Rectal smooth muscle tissue (tissue), 1 donor: ENCODE measurements at regions not wholly inside any gene's neighbourhood (a gene's known extent, or its start where the extent isn't known, plus 50 kb on each side); places are given as distances from the start of the nearest gene placed in this dataset.

Experiments used
- H3K27ac ChIP-seq: one replicate; pipeline ENCODE4 v1.7.0; 2013; ENCODE audit warnings: low read depth, low read length, inconsistent platforms
- H3K27me3 ChIP-seq: one replicate; pipeline ENCODE4 v1.7.0; 2013; ENCODE audit warnings: low read length; ENCODE audit not compliant: control insufficient read depth, insufficient read depth
- H3K36me3 ChIP-seq: one replicate; pipeline ENCODE4 v1.7.0; 2013; ENCODE audit warnings: low read length; ENCODE audit not compliant: control insufficient read depth, insufficient read depth
- H3K4me1 ChIP-seq: one replicate; pipeline ENCODE4 v1.7.0; 2013; ENCODE audit warnings: low read length; ENCODE audit not compliant: control insufficient read depth, insufficient read depth
- H3K4me3 ChIP-seq: one replicate; pipeline ENCODE4 v1.7.0; 2013; ENCODE audit warnings: low read length
- H3K9ac ChIP-seq: one replicate; pipeline ENCODE4 v1.7.0; 2013; ENCODE audit warnings: low read length

DNA sequence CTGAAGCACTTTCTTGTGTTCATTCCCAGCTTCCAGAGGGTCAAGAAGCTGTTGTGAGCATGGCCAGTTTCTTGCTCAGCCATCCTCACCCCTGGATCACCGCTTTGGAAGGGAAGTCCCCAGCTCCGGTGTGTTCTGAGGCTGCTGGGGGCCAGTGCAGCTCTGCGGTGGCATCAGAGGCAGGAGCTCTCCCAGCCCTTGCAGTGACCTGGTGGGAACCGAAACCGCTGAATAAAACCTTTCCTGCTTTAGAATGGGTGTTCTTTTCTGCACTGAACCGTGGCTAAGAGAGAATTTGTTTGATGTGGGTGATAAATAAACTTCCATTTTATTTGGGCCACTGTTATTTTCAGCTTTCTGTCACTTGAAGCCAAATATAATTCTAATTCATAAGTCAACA lies 450.9 kb upstream of the VSTM2A start:
- H3K4me1 ChIP-seq = no peaks in the 10 kb centered on the region

DNA sequence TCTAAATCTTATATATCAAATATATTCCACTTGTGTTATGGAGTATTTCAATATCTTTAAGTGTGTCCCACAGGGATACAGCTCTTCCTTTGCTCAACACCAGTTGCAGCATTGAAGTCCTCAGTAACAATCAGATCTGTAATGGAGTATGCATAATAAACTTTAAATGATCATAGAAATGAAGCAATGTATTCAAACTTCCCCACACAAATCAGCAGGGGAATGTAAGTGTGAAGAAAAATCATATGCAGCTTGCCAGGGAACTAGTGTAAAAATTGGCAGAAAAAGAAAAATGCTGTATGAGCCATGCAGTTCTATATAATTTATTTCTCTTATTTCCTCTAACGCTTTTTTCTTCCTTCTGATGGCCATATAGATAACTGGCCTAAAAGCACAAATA lies 444.3 kb upstream of the VSTM2A start:
- Histone ChIP-seq H3K27me3 (no peaks in the 10 kb centered on the region), H3K4me1 (no peaks in the 10 kb centered on the region), H3K4me3 (no peak overlapping the region), H3K36me3 (no peaks in the 10 kb centered on the region), H3K27ac (no peak overlapping the region), H3K9ac (no peak overlapping the region)

More for the DNA sequence above, 450.9 kb upstream of the VSTM2A start:
- no peak overlapping the region for H3K27ac ChIP-seq
- H3K36me3 ChIP-seq = no peaks in the 10 kb centered on the region
- no peak overlapping the region for H3K4me3 ChIP-seq
- H3K9ac ChIP-seq = no peak overlapping the region
- no peaks in the 10 kb centered on the region for H3K27me3 ChIP-seq

DNA sequence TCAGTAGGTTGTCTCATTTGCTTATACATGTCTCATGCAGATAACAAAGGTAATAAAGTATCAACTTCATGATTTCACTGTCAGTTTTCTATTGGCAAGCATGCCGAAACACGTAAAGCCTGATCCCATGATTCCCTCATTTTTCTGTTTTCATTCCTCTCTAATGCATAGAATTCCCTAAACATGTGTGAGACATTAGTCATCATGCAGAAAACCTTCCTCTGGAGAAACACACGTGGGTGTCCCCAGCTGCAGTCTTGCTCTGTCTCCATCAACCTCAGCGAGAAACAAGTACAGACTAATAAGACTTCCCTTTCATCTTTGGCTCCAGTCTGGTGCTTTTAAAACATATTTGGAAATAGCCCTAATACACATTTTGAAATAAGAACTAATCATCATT lies 432.7 kb upstream of the VSTM2A start:
- H3K27me3 ChIP-seq = no peaks in the 10 kb centered on the region
- no peak overlapping the region for H3K4me3 ChIP-seq
- no peaks in the 10 kb centered on the region for H3K4me1 ChIP-seq
- no peaks in the 10 kb centered on the region for H3K36me3 ChIP-seq
- no peak overlapping the region for H3K9ac ChIP-seq
- no peak overlapping the region for H3K27ac ChIP-seq

DNA sequence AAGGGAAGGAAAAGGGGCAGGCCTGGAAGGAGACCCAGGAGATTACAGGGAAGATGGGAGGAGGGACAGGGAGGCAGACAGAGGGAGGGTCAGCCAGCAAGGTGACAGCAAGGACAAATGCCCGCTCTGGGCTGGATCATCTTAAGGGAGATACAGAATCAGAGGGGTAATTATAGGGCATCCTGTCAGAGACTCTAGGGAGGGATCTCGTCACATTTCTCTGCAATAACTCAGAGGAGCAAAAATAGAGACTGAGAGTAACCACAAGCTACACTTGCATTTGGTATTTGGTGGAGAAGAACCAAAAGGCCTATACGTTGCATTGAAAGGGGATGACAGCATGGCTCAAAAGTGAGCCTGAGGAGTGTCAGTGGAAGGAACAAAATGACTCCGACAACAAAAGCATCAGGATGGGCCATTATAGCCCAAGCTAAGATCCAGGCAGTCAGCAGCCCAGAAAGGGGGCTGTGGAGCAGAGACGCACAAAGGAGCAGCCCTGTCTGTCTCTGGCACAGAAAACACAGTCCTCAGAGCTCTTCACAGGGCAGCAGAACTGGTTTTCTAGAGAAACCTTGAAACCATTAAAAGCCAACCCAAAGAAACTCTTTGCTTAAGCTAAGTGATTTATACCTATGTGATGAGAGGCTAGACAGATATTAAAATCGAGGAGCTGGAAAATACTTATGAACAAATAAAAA lies 430.2 kb upstream of the VSTM2A start:
- H3K9ac ChIP-seq = no peak overlapping the region
- H3K4me3 ChIP-seq = no peak overlapping the region
- no peaks in the 10 kb centered on the region for H3K36me3 ChIP-seq
- no peaks in the 10 kb centered on the region for H3K27me3 ChIP-seq
- H3K4me1 ChIP-seq = no peaks in the 10 kb centered on the region
- H3K27ac ChIP-seq = no peak overlapping the region

DNA sequence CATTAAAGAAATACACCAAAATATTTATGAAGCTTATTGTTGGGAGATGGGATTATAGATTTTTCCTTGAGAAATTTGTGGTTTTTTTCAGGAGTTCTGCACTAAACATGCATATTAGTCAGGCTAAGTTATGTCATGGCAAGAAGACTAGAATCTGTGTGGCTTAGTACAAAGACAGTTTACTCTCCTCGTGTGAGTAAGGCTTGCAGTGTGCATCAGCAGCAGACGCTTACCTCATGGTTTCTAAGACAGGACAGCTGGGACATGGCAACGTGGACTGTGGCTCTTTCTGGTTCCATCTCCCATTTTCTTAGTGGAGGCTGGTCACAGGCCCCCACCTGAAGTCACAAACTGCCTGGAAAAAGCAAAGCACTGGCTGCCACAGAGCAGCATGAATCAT lies 429.6 kb upstream of the VSTM2A start:
- Histone ChIP-seq H3K4me1 (no peaks in the 10 kb centered on the region), H3K9ac (no peak overlapping the region), H3K4me3 (no peak overlapping the region), H3K27ac (no peak overlapping the region), H3K27me3 (no peaks in the 10 kb centered on the region), H3K36me3 (no peaks in the 10 kb centered on the region)

DNA sequence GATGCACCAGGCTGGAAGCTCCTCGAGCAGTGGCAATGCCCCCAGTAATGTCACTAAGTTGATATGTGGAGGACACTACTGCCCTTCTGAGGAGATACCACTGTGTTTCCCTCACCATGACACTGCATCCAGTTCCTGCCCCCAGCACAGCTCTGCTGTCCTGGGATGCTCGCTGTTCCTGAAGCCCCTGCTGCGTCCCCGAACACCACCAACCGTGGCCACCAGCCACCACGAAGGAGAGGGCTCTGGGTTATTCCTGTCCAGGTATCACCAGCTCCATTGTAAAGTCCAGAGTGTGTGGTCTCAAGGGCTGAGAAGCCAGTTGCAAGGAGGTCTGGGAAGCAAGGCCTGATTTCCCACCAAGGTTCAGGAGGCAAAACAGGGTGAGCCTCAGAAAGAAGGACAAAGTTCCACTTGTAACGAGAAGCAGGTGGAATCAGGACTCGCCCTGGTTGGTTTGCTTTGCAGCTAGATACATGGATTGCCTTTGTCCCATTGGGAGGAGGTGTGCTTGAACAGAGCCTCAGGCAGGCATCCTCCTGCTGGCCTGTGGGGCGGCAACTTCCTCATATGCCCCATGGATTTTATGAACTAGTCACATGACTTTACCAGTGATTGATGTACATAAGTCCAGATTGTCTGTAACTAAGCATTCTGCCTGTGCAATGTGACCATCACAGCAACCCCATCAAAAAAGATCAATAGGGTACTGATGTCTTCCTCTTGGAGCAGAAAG lies 427.0 kb upstream of the VSTM2A start:
- Histone ChIP-seq H3K4me1 (no peaks in the 10 kb centered on the region), H3K27me3 (no peaks in the 10 kb centered on the region), H3K27ac (no peak overlapping the region), H3K9ac (no peak overlapping the region), H3K4me3 (no peak overlapping the region), H3K36me3 (no peaks in the 10 kb centered on the region)

DNA sequence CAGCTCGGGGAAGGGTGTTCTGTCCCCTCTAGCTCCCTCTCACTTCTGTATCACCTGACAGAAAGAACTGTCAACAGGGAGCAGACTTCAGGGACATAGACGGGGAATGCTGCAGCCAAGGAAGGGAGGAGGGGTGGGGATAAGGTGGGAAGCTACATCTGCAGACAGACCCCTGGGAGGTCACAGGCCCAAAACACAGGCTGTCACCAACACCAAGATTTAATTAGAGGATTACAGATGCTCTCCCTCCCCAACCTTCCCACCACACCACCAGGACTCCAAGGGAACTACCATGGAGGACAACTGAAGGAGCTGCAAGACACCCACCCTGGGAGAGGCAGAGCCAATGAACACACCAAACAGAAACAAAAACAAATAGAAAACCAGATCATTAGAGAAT lies 425.2 kb upstream of the VSTM2A start:
- no peaks in the 10 kb centered on the region for H3K27me3 ChIP-seq
- H3K4me3 ChIP-seq = no peak overlapping the region
- no peaks in the 10 kb centered on the region for H3K4me1 ChIP-seq
- no peak overlapping the region for H3K9ac ChIP-seq
- no peaks in the 10 kb centered on the region for H3K36me3 ChIP-seq
- no peak overlapping the region for H3K27ac ChIP-seq

DNA sequence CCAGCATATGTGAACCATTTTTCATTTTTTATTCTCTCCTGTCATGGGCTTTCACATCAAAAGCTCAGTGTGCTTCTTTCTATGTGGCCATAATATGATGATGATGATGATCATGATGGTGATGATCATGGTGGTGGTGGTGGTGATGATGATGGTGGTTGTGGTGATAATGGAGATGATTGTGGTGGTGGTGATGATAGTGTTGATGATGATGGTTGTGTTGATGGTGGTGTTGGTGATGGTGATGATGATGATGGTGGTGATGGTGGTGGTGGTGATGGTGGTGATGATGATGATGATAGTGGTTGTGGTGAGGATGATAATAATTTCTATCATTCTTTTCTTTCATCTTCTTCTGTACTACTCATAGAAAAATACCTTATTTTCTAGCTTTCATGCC lies 413.1 kb upstream of the VSTM2A start:
- Histone ChIP-seq H3K4me3 (no peak overlapping the region), H3K27ac (no peak overlapping the region), H3K36me3 (no peaks in the 10 kb centered on the region), H3K27me3 (no peaks in the 10 kb centered on the region), H3K9ac (no peak overlapping the region), H3K4me1 (no peaks in the 10 kb centered on the region)

DNA sequence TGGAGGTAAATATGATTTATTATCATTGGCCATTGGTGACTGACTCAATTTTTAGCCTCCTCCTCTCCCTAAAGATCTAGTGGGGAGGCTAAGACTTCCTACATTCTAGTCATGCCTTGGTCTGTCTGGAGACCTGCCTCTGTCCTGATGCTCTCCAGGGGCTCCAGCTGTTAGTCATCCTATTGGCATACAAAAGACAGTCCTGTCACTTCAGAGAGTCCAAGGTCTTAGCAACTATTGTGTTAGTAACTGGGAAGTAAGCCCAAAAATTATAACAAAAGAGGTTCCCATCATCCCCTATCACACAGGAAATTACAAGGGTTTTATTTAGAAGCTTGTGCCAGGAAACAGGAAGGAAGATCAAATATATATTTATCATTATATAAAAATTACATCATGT lies 400.6 kb upstream of the VSTM2A start:
- H3K36me3 ChIP-seq = no peaks in the 10 kb centered on the region

DNA sequence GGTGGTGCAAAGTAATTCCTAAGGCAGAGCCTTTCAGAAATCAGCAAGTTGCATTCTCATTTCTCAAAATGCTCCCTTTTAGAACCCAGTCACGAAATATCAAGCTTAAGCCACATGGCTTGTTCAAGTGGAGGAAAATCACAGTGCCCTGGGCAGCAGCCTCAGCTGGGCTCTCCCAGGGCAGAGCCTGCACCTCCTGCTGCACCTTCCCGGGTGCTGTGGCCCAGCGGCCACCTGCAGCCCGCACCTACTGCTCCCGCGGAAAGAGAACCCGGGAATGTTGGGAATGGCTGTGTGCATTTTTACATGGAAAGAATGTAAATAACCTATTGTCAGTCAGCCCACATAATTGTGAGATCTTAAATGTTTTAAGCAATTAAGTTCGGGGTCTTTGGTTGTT lies 396.5 kb upstream of the VSTM2A start:
- Histone ChIP-seq H3K4me3 (no peak overlapping the region), H3K27ac (no peak overlapping the region)

More for the DNA sequence above, 400.6 kb upstream of the VSTM2A start:
- Histone ChIP-seq H3K27me3 (no peaks in the 10 kb centered on the region), H3K9ac (no peak overlapping the region), H3K27ac (no peak overlapping the region), H3K4me1 (no peaks in the 10 kb centered on the region), H3K4me3 (no peak overlapping the region)

DNA sequence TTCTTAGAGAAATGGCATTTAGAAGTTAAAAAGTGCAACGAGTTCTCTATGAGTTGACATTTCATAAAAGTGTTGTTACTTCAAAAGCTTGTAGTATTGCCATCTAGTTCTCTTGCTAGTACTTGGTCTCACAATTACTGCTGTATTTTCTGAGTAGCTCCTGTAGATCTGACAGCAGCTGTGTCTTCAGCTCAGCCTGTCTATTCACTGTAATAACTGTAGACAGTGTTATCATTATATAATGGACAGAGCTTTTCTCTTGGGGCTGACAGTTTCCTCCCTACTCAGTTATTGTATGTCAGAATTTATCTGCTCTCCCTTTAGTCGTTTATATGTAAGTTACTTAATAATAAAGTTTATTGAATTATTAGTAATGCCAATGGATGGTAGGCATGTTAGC lies 388.7 kb upstream of the VSTM2A start:
- Histone ChIP-seq H3K9ac (no peak overlapping the region), H3K4me1 (no peaks in the 10 kb centered on the region), H3K27me3 (no peaks in the 10 kb centered on the region), H3K36me3 (no peaks in the 10 kb centered on the region), H3K4me3 (no peak overlapping the region), H3K27ac (no peak overlapping the region)

More for the DNA sequence above, 396.5 kb upstream of the VSTM2A start:
- no peaks in the 10 kb centered on the region for H3K36me3 ChIP-seq
- H3K4me1 ChIP-seq = no peaks in the 10 kb centered on the region
- no peaks in the 10 kb centered on the region for H3K27me3 ChIP-seq
- H3K9ac ChIP-seq = no peak overlapping the region

DNA sequence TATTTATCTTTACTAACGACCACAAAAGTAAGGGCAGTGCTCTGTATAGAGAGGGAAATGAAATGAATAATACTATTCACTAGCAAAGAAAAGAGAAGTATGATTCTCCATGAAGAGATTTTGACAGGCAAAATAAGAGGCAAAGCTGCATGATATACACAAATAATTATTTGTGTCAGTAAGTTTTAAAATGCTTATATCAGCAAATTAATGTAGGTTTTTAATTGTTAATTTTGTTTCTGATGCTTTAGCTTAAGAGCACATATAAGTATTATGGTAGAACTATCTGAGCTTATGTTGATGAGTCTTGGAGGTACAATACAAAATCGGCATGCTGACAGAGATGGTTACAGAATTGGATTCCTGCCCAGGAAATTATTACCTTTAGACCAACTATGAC lies 383.1 kb upstream of the VSTM2A start:
- H3K36me3 ChIP-seq = no peaks in the 10 kb centered on the region
- no peak overlapping the region for H3K9ac ChIP-seq
- no peaks in the 10 kb centered on the region for H3K27me3 ChIP-seq
- no peak overlapping the region for H3K27ac ChIP-seq
- no peaks in the 10 kb centered on the region for H3K4me1 ChIP-seq
- no peak overlapping the region for H3K4me3 ChIP-seq

DNA sequence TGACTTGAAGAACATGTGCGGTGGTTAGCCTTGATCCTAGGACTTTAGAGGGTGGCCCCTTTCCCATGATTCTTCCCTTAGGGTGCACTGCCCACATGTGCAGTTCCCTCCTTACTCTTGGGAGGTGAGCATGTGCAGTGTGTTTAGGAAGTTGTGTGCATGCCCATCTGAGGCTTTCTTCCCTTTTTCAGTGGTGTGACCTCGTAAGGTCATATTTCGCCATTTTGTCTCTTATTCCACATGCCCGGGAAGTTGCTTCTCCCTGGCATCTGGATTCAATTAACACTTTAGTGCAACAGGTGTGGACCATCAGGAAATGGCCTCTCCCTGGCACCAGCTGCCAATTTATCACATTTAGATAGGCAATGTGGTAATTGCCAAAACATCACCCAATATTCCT lies 380.6 kb upstream of the VSTM2A start:
- Histone ChIP-seq H3K27me3 (no peaks in the 10 kb centered on the region), H3K4me3 (no peak overlapping the region), H3K27ac (no peak overlapping the region), H3K36me3 (no peaks in the 10 kb centered on the region), H3K9ac (no peak overlapping the region), H3K4me1 (no peaks in the 10 kb centered on the region)
